ENCODE measurements at regions not wholly inside any gene's neighbourhood (a gene's known extent, or its start where the extent isn't known, plus 50 kb on each side); places are given as distances from the start of the nearest gene placed in this dataset.

DNA sequence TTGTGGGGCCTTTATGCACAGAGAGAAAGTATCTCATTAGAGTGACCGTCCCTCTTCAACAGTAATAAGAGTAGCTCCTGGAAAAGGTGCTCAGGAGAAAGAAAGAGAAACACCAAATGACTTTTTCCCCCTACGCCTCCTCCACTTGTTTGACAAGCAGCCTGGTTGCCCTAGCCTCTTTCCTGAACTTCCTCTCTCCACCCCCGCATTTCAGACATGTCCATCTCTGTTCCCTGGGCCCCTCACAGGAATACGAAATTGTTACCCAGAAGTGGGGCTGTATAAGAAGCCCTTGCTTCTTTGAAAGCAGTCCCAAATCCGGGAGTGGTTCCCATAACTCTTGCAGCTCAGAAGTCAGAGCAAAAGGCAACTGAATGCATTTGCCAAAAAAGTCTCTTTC is 119.6 kb upstream of the ADO start:
- H4K20me1 ChIP-seq (ENCODE audit: control insufficient read depth, insufficient read depth, low read length, poor library complexity, severe bottlenecking) = no peaks in the 10 kb centered on the region
- intact Hi-C loops (cut with micrococcal nuclease) = loop anchor here (5.0 kb wide), 1 partner anchor 47 kb away; no protein-coding TSS in a partner anchor
- peaks cover 33% of the 10 kb centered on the region for H3K4me1 Mint-ChIP-seq

DNA sequence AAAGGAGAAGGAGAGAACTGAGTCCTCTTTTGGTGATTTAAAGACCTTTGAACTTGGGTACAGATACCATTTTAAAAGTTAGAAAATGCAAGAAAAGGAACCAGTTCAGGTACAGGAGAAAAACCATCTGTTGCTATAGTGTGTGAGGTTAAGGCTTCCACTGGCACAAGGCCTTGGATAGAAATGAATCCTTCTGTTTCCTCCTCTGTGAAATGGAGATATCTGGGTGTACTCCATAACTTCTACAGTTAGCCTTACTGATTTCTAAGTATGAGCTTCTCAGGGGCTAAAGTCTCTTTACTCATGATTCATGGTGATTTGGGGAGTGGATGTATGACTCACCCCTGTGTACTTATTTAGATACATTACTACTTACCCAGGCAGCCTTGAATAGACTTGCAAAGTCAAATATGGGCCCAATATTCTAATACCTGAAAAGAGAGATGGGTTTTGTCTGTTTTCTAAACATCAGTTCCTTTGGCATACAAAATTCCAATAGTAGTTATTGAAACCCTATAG is 117.2 kb upstream of the ADO start:
- Mint-ChIP-seq H3K9me3 (ENCODE audit: insufficient read depth) (no peaks in the 10 kb centered on the region), H3K4me3 (no peak overlapping the region), H3K4me1 (peaks cover 36% of the 10 kb centered on the region), H3K27ac (no peak overlapping the region), H3K27me3 (no peaks in the 10 kb centered on the region)
- ATAC-seq (ENCODE audit: low read depth) = no peak
- ChIA-PET POLR2A (no interaction called here), CTCF (no interaction called here)
- H3K27me3 ChIP-seq (replicated peaks in 1 of 4; ENCODE audit: control extremely low read depth in 1 of 4, control insufficient read depth in 3 of 4, insufficient read depth in 4 of 4, low read length in 3 of 4) = no peaks in the 10 kb centered on the region
- H3K36me3 ChIP-seq (replicated peaks in 1 of 2; ENCODE audit: control extremely low read depth in 1 of 2, control insufficient read depth in 1 of 2, extremely low read depth in 1 of 2, insufficient read depth in 2 of 2, low read length in 1 of 2) = no peaks in the 10 kb centered on the region
- H3K4me1 ChIP-seq (ENCODE audit: control insufficient read depth in 2 of 2, insufficient read depth in 2 of 2, low read length in 2 of 2) = peaks cover 35 to 37% of the 10 kb centered on the region in 2 donors
- H3K4me2 ChIP-seq (replicated peaks; ENCODE audit: low read depth, low read length, poor library complexity, severe bottlenecking) = no peak overlapping the region
- H3K9me3 ChIP-seq (ENCODE audit: control extremely low read depth in 1 of 3, control insufficient read depth in 2 of 3, insufficient read depth in 1 of 3, low read length in 2 of 3) = peaks cover 0 to 16% (median 5%) of the 10 kb centered on the region in 3 donors
- no peak for DNase-seq
- H4K20me1 ChIP-seq (ENCODE audit: control insufficient read depth, insufficient read depth, low read length, poor library complexity, severe bottlenecking) = no peaks in the 10 kb centered on the region
- no peaks in the 10 kb centered on the region for H3K79me2 ChIP-seq (ENCODE audit: control insufficient read depth, insufficient read depth, low read length)
- H3K9ac ChIP-seq (ENCODE audit: low read length) = no peak overlapping the region
- intact Hi-C loops (cut with micrococcal nuclease) = no loop called here
- TF ChIP-seq EZH2 (IDR thresholded peaks at IDR 0.05; ENCODE audit: borderline replicate concordance, insufficient read depth, low read depth, low read length, poor library complexity, severe bottlenecking) = no peak
- TF ChIP-seq, protein P1, sequence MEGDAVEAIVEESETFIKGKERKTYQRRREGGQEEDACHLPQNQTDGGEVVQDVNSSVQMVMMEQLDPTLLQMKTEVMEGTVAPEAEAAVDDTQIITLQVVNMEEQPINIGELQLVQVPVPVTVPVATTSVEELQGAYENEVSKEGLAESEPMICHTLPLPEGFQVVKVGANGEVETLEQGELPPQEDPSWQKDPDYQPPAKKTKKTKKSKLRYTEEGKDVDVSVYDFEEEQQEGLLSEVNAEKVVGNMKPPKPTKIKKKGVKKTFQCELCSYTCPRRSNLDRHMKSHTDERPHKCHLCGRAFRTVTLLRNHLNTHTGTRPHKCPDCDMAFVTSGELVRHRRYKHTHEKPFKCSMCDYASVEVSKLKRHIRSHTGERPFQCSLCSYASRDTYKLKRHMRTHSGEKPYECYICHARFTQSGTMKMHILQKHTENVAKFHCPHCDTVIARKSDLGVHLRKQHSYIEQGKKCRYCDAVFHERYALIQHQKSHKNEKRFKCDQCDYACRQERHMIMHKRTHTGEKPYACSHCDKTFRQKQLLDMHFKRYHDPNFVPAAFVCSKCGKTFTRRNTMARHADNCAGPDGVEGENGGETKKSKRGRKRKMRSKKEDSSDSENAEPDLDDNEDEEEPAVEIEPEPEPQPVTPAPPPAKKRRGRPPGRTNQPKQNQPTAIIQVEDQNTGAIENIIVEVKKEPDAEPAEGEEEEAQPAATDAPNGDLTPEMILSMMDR (IDR thresholded peaks at IDR 0.05) = no peak
- no peak overlapping the region for H3K27ac ChIP-seq (ENCODE audit: low read length in 2 of 2)
- H3K4me3 ChIP-seq (ENCODE audit: control extremely low read depth in 1 of 5, extremely low read depth in 1 of 5, insufficient read depth in 1 of 5, low read depth in 2 of 5, low read length in 4 of 5) = no peak overlapping the region
- H2AFZ ChIP-seq (ENCODE audit: insufficient read depth, low read depth, low read length, poor library complexity, severe bottlenecking) = no peak overlapping the region

More for the DNA sequence above, 119.6 kb upstream of the ADO start:
- no peak overlapping the region for H3K4me3 ChIP-seq (ENCODE audit: control extremely low read depth in 1 of 5, extremely low read depth in 1 of 5, insufficient read depth in 1 of 5, low read depth in 2 of 5, low read length in 4 of 5)
- Mint-ChIP-seq H3K27me3 (no peaks in the 10 kb centered on the region), H3K27ac (no peak overlapping the region), H3K4me3 (no peak overlapping the region), H3K9me3 (ENCODE audit: insufficient read depth) (no peaks in the 10 kb centered on the region)
- CTCF ChIA-PET = interaction anchor here (0.9 kb wide), 1 partner anchor 133 kb away, joined by 3 read pairs; no protein-coding TSS in a partner anchor
- no peak overlapping the region for H2AFZ ChIP-seq (ENCODE audit: insufficient read depth, low read depth, low read length, poor library complexity, severe bottlenecking)
- WGBS (ENCODE audit: insufficient coverage) = 85% methylated on average over 3 of the region's 5 CpGs
- H3K4me1 ChIP-seq (ENCODE audit: control insufficient read depth in 2 of 2, insufficient read depth in 2 of 2, low read length in 2 of 2) = peaks cover 28 to 31% of the 10 kb centered on the region in 2 donors
- H3K27me3 ChIP-seq (replicated peaks in 1 of 4; ENCODE audit: control extremely low read depth in 1 of 4, control insufficient read depth in 3 of 4, insufficient read depth in 4 of 4, low read length in 3 of 4) = no peaks in the 10 kb centered on the region
- no peak overlapping the region for H3K9ac ChIP-seq (ENCODE audit: low read length)
- no peak overlapping the region for H3K4me2 ChIP-seq (replicated peaks; ENCODE audit: low read depth, low read length, poor library complexity, severe bottlenecking)
- H3K79me2 ChIP-seq (ENCODE audit: control insufficient read depth, insufficient read depth, low read length) = no peaks in the 10 kb centered on the region
- TF ChIP-seq, protein P1 (IDR thresholded peaks at IDR 0.05) = no peak
- TF ChIP-seq EZH2 (IDR thresholded peaks at IDR 0.05; ENCODE audit: borderline replicate concordance, insufficient read depth, low read depth, low read length, poor library complexity, severe bottlenecking) = no peak
- H3K27ac ChIP-seq (ENCODE audit: low read length in 2 of 2) = no peak overlapping the region
- ATAC-seq (ENCODE audit: low read depth) = no peak
- peaks cover 0 to 16% (median 5%) of the 10 kb centered on the region in 3 donors for H3K9me3 ChIP-seq (ENCODE audit: control extremely low read depth in 1 of 3, control insufficient read depth in 2 of 3, insufficient read depth in 1 of 3, low read length in 2 of 3)
- H3K36me3 ChIP-seq (replicated peaks in 1 of 2; ENCODE audit: control extremely low read depth in 1 of 2, control insufficient read depth in 1 of 2, extremely low read depth in 1 of 2, insufficient read depth in 2 of 2, low read length in 1 of 2) = no peaks in the 10 kb centered on the region
- no peak for DNase-seq
- POLR2A ChIA-PET = no interaction called here
